ENCODE measurements at regions not wholly inside any gene's neighbourhood (a gene's known extent, or its start where the extent isn't known, plus 50 kb on each side); places are given as distances from the start of the nearest gene placed in this dataset.

DNA sequence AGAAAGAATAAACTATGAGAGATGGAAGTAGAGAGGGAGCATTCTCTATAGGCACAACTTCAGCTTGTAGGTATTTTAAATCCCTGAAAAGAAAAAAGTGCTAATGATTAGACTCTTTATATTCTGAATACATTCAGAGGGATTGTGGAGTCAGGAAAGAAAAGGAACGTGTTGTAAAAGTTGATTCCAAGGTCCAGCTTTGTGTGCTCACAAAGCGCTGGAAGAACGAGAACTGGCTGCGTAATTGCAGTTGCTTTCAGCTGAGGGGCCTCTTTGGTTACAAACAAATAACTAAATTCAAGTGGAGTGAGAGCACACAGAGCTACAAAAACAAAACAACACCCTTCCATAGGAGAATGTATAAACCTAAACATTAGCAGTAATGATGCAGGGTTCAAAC is 1040.4 kb upstream of the WWC1 start:
- no peaks in the 10 kb centered on the region for H3K9me2 ChIP-seq (ENCODE audit: insufficient read depth, low read length)
- H3K36me3 ChIP-seq (ENCODE audit: insufficient read depth, low read length): no peaks in the 10 kb centered on the region
- H3K4me2 ChIP-seq (ENCODE audit: low read length): no peak overlapping the region
- H3K4me3 ChIP-seq (ENCODE audit: low read length): no peak overlapping the region
- H3F3A ChIP-seq (ENCODE audit: insufficient read depth, low read length, poor library complexity, severe bottlenecking): peaks cover 6% of the 10 kb centered on the region
- H2AFZ ChIP-seq (ENCODE audit: low read depth, low read length): no peak overlapping the region
- H3K9ac ChIP-seq (ENCODE audit: low read length): no peak overlapping the region
- no peaks in the 10 kb centered on the region for H3K79me2 ChIP-seq (replicated peaks; ENCODE audit: insufficient read depth, low read length)
- H3K9me3 ChIP-seq (ENCODE audit: low read length): no peaks in the 10 kb centered on the region
- TF ChIP-seq, protein P1, sequence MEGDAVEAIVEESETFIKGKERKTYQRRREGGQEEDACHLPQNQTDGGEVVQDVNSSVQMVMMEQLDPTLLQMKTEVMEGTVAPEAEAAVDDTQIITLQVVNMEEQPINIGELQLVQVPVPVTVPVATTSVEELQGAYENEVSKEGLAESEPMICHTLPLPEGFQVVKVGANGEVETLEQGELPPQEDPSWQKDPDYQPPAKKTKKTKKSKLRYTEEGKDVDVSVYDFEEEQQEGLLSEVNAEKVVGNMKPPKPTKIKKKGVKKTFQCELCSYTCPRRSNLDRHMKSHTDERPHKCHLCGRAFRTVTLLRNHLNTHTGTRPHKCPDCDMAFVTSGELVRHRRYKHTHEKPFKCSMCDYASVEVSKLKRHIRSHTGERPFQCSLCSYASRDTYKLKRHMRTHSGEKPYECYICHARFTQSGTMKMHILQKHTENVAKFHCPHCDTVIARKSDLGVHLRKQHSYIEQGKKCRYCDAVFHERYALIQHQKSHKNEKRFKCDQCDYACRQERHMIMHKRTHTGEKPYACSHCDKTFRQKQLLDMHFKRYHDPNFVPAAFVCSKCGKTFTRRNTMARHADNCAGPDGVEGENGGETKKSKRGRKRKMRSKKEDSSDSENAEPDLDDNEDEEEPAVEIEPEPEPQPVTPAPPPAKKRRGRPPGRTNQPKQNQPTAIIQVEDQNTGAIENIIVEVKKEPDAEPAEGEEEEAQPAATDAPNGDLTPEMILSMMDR (IDR thresholded peaks at IDR 0.05; ENCODE audit: poor library complexity, severe bottlenecking): no peak
- no peaks in the 10 kb centered on the region for H4K20me1 ChIP-seq (ENCODE audit: insufficient read depth)
- H3K27ac ChIP-seq (ENCODE audit: low read length): no peak overlapping the region
- no peaks in the 10 kb centered on the region for H3K27me3 ChIP-seq (ENCODE audit: insufficient read depth, low read depth, low read length)

DNA sequence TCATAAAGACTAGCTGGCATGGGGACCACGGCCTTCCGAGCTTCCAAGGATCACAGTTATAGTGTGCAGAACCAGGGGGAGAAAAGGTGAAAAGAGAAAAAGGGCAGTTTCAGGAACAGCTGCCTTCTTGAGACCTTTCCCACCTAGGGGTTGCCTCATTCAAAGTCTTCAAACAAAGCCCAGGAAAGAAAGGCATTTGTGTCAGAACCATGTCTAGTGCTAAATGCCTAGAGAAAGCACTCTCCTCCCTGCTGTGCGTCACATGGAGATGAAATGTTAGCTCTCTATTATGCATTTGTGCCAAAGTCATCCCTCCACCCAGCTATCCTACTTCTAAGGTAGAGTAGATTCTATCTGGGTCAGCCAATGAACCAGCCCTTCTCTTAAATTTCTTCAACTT is 1037.3 kb upstream of the WWC1 start:
- TF ChIP-seq POLR2AphosphoS5 (IDR thresholded peaks at IDR 0.05) (peak; percentile 70), EP300 (conservative IDR thresholded peaks at IDR 0.05; ENCODE audit: poor library complexity, severe bottlenecking) (peak; percentile 76), SMC3 (conservative IDR thresholded peaks at IDR 0.05; ENCODE audit: poor library complexity) (peak; percentile 10)
- TF ChIP-seq, protein P1 (IDR thresholded peaks at IDR 0.05; ENCODE audit: poor library complexity, severe bottlenecking): no peak
- H3K27me3 ChIP-seq (ENCODE audit: insufficient read depth, low read depth, low read length): no peaks in the 10 kb centered on the region
- no peak overlapping the region for H3K9ac ChIP-seq (ENCODE audit: low read length)
- H3K79me2 ChIP-seq (replicated peaks; ENCODE audit: insufficient read depth, low read length): no peaks in the 10 kb centered on the region
- no peaks in the 10 kb centered on the region for H4K20me1 ChIP-seq (ENCODE audit: insufficient read depth)
- H3F3A ChIP-seq (ENCODE audit: insufficient read depth, low read length, poor library complexity, severe bottlenecking): peaks cover 6% of the 10 kb centered on the region
- no peak overlapping the region for H3K4me3 ChIP-seq (ENCODE audit: low read length)
- no peaks in the 10 kb centered on the region for H3K36me3 ChIP-seq (ENCODE audit: insufficient read depth, low read length)
- no peak overlapping the region for H3K4me2 ChIP-seq (ENCODE audit: low read length)
- no peaks in the 10 kb centered on the region for H3K9me2 ChIP-seq (ENCODE audit: insufficient read depth, low read length)
- H3K9me3 ChIP-seq (ENCODE audit: low read length): no peaks in the 10 kb centered on the region
- no peak overlapping the region for H2AFZ ChIP-seq (ENCODE audit: low read depth, low read length)
- H3K27ac ChIP-seq (ENCODE audit: low read length): peak overlapping the region; percentile 44

DNA sequence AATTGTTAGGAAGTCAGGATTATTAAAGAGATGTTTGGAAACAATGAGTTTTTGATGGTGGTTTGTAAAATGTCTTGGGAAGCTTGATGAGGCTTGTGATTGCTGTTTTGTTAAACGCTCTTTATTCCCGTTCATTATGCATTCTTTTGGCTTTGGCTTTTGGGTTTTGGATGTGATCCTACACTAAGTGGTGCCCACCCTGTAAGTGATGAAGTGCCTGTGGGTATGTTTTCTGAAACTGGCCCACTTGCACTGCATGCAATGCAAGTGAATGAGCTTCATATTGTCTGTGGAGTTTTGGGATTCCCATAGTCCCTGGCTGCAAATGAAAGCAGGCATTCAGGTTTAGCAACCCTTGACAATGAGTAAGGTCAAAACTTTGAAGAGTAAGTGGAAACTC is 1035.5 kb upstream of the WWC1 start:
- no peaks in the 10 kb centered on the region for H3K36me3 ChIP-seq (ENCODE audit: insufficient read depth, low read length)
- TF ChIP-seq POLR2AphosphoS5 (IDR thresholded peaks at IDR 0.05): no peak
- TF ChIP-seq EZH2 (IDR thresholded peaks at IDR 0.05; ENCODE audit: borderline replicate concordance, insufficient read depth, low read length, poor library complexity, severe bottlenecking): no peak
- TF ChIP-seq, protein P1 (IDR thresholded peaks at IDR 0.05; ENCODE audit: poor library complexity, severe bottlenecking): no peak
- TF ChIP-seq, protein P2, sequence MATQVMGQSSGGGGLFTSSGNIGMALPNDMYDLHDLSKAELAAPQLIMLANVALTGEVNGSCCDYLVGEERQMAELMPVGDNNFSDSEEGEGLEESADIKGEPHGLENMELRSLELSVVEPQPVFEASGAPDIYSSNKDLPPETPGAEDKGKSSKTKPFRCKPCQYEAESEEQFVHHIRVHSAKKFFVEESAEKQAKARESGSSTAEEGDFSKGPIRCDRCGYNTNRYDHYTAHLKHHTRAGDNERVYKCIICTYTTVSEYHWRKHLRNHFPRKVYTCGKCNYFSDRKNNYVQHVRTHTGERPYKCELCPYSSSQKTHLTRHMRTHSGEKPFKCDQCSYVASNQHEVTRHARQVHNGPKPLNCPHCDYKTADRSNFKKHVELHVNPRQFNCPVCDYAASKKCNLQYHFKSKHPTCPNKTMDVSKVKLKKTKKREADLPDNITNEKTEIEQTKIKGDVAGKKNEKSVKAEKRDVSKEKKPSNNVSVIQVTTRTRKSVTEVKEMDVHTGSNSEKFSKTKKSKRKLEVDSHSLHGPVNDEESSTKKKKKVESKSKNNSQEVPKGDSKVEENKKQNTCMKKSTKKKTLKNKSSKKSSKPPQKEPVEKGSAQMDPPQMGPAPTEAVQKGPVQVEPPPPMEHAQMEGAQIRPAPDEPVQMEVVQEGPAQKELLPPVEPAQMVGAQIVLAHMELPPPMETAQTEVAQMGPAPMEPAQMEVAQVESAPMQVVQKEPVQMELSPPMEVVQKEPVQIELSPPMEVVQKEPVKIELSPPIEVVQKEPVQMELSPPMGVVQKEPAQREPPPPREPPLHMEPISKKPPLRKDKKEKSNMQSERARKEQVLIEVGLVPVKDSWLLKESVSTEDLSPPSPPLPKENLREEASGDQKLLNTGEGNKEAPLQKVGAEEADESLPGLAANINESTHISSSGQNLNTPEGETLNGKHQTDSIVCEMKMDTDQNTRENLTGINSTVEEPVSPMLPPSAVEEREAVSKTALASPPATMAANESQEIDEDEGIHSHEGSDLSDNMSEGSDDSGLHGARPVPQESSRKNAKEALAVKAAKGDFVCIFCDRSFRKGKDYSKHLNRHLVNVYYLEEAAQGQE (IDR thresholded peaks at IDR 0.05; ENCODE audit: borderline replicate concordance): no peak
- no peak for TF ChIP-seq RAD21 (conservative IDR thresholded peaks at IDR 0.05)
- no peak for TF ChIP-seq SMC3 (conservative IDR thresholded peaks at IDR 0.05; ENCODE audit: poor library complexity)
- TF ChIP-seq MXI1 (conservative IDR thresholded peaks at IDR 0.05; ENCODE audit: poor library complexity, severe bottlenecking): no peak
- TF ChIP-seq EP300 (conservative IDR thresholded peaks at IDR 0.05; ENCODE audit: poor library complexity, severe bottlenecking): no peak
- no peak for TF ChIP-seq TAF1 (IDR thresholded peaks at IDR 0.05; ENCODE audit: low read depth)
- no peak overlapping the region for H3K4me2 ChIP-seq (ENCODE audit: low read length)
- H3K9ac ChIP-seq (ENCODE audit: low read length): no peak overlapping the region
- H3K79me2 ChIP-seq (replicated peaks; ENCODE audit: insufficient read depth, low read length): no peaks in the 10 kb centered on the region
- H3K27me3 ChIP-seq (ENCODE audit: insufficient read depth, low read depth, low read length): no peaks in the 10 kb centered on the region
- H3K9me3 ChIP-seq (ENCODE audit: low read length): no peaks in the 10 kb centered on the region
- H4K20me1 ChIP-seq (ENCODE audit: insufficient read depth): no peaks in the 10 kb centered on the region
- H2AFZ ChIP-seq (ENCODE audit: low read depth, low read length): no peak overlapping the region
- H3F3A ChIP-seq (ENCODE audit: insufficient read depth, low read length, poor library complexity, severe bottlenecking): peaks cover 6% of the 10 kb centered on the region
- H3K4me3 ChIP-seq (ENCODE audit: low read length): no peak overlapping the region
- no peak overlapping the region for H3K27ac ChIP-seq (ENCODE audit: low read length)
- H3K9me2 ChIP-seq (ENCODE audit: insufficient read depth, low read length): no peaks in the 10 kb centered on the region
